C4-2B (cell line): ENCODE measurements at regions not wholly inside any gene's neighbourhood (a gene's known extent, or its start where the extent isn't known, plus 50 kb on each side); places are given as distances from the start of the nearest gene placed in this dataset.

ENCODE experiments used
- ZFX ChIP-seq: fragments of 450-650 bp; IDR thresholded peaks from 2 replicates; pipeline ENCODE4 v1.6.1; 2017
- TF ChIP-seq, protein P1 (sequence below): fragments of 450-650 bp; conservative IDR thresholded peaks from 2 replicates; pipeline ENCODE4 v1.5.1; 2017; ENCODE audit warnings: mild to moderate bottlenecking

DNA sequence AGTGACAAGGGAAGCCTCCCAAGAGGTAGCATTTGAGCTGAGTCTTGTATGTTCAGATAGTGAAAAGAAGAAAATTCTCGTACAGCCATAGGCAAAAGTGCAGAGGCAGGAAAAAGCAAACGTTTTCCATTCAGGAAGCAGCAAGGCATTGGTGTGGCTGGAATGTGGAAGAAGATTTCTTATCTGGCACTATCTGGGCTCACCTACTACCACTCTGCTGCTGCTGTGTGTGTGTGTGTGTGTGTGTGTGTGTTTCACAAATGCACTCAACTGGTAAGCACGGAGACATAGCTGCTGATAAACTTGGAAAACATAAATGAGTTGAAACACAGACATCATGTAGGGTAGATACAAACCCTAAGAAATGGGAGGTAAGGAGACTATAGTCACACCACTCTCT, 92.8 kb upstream of the ARHGAP42 start:
- TF ChIP-seq, protein P1, sequence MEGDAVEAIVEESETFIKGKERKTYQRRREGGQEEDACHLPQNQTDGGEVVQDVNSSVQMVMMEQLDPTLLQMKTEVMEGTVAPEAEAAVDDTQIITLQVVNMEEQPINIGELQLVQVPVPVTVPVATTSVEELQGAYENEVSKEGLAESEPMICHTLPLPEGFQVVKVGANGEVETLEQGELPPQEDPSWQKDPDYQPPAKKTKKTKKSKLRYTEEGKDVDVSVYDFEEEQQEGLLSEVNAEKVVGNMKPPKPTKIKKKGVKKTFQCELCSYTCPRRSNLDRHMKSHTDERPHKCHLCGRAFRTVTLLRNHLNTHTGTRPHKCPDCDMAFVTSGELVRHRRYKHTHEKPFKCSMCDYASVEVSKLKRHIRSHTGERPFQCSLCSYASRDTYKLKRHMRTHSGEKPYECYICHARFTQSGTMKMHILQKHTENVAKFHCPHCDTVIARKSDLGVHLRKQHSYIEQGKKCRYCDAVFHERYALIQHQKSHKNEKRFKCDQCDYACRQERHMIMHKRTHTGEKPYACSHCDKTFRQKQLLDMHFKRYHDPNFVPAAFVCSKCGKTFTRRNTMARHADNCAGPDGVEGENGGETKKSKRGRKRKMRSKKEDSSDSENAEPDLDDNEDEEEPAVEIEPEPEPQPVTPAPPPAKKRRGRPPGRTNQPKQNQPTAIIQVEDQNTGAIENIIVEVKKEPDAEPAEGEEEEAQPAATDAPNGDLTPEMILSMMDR = no peak
- TF ChIP-seq ZFX = no peak
